RWPE2 (cell line): ENCODE measurements at regions not wholly inside any gene's neighbourhood (a gene's known extent, or its start where the extent isn't known, plus 50 kb on each side); places are given as distances from the start of the nearest gene placed in this dataset.
"Not testable (repeated sequence)": the region's sequence is repeated elsewhere in the genome, so short reads cannot be mapped to it uniquely, and the experiment has no call there.

Source experiments
- ATAC-seq: fragments of 200-7000 bp; cut with Tn5 transposase; 3 replicates; pipeline ENCODE4 v1.9.1; 2021; ENCODE audit warnings: low read depth
- DNase-seq: peaks from one replicate; pipeline ENCODE4 v3.0.0-alpha.2; 2020; ENCODE audit warnings: low spot score
- H3K27ac ChIP-seq: fragments of 450-650 bp; 2 replicates; pipeline ENCODE4 v1.5.1; 2017; ENCODE audit warnings: mild to moderate bottlenecking; ENCODE audit not compliant: poor library complexity, severe bottlenecking
- H3K27me3 ChIP-seq: fragments of 250-450 bp; sonication (Bioruptor Pico); 2 replicates; pipeline ENCODE4 v1.5.1; 2021; ENCODE audit warnings: mild to moderate bottlenecking, moderate library complexity; ENCODE audit not compliant: insufficient read depth, poor library complexity, severe bottlenecking
- H3K36me3 ChIP-seq: fragments of 250-450 bp; sonication (Bioruptor Pico); 2 replicates; pipeline ENCODE4 v1.5.1; 2020; ENCODE audit warnings: low read depth, mild to moderate bottlenecking, moderate library complexity
- H3K4me1 ChIP-seq: fragments of 250-450 bp; sonication (Bioruptor Pico); 2 replicates; pipeline ENCODE4 v1.5.1; 2021; ENCODE audit warnings: mild to moderate bottlenecking, moderate library complexity; ENCODE audit not compliant: insufficient read depth, poor library complexity, severe bottlenecking
- H3K4me3 ChIP-seq: fragments of 250-450 bp; sonication (Bioruptor Pico); 2 replicates; pipeline ENCODE4 v1.5.1; 2021; ENCODE audit warnings: mild to moderate bottlenecking, moderate library complexity; ENCODE audit not compliant: severe bottlenecking
- H3K9me3 ChIP-seq: fragments of 250-450 bp; sonication (Bioruptor Pico); 2 replicates; pipeline ENCODE4 v1.5.1; 2021; ENCODE audit warnings: mild to moderate bottlenecking, moderate library complexity; ENCODE audit not compliant: severe bottlenecking
- TF ChIP-seq, protein P1 (sequence below): fragments of 450-650 bp; IDR thresholded peaks from one replicate; pipeline ENCODE4 v1.5.1; 2017; ENCODE audit warnings: mild to moderate bottlenecking, moderate library complexity; ENCODE audit not compliant: poor library complexity, severe bottlenecking

- no peaks in the 10 kb centered on the region for H3K27me3 ChIP-seq
- ATAC-seq (no peak), DNase-seq (no peak)
- no peak overlapping the region for H3K27ac ChIP-seq
- no peak overlapping the region for H3K4me3 ChIP-seq
- no peaks in the 10 kb centered on the region for H3K9me3 ChIP-seq
- TF ChIP-seq, protein P1, sequence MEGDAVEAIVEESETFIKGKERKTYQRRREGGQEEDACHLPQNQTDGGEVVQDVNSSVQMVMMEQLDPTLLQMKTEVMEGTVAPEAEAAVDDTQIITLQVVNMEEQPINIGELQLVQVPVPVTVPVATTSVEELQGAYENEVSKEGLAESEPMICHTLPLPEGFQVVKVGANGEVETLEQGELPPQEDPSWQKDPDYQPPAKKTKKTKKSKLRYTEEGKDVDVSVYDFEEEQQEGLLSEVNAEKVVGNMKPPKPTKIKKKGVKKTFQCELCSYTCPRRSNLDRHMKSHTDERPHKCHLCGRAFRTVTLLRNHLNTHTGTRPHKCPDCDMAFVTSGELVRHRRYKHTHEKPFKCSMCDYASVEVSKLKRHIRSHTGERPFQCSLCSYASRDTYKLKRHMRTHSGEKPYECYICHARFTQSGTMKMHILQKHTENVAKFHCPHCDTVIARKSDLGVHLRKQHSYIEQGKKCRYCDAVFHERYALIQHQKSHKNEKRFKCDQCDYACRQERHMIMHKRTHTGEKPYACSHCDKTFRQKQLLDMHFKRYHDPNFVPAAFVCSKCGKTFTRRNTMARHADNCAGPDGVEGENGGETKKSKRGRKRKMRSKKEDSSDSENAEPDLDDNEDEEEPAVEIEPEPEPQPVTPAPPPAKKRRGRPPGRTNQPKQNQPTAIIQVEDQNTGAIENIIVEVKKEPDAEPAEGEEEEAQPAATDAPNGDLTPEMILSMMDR = no peak
- no peaks in the 10 kb centered on the region for H3K36me3 ChIP-seq
- H3K4me1 ChIP-seq = no peaks in the 10 kb centered on the region
Observed at GRCh38 chr2:363824-364470, 76.1 kb upstream of the ALKAL2 start.

DNA sequence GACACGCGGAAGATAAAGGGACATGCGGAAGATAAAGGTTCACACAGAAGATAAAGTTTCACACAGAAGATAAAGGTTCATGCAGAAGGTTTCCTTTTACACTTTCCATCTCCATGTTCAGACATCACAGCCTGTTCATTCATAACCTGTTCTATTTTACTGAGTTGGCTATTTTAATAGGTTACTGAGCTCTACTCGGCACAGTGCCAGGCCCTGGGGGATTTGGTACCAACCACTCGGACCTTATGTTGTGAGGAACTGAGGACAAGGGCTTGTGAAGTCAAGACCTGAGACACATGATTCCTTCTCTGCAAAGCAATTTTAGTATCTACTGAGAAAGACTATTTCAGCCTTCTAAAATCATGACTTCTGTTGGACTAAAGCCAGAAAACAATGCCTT lies 75.0 kb upstream of the ALKAL2 start:
- Histone ChIP-seq H3K27me3 (no peaks in the 10 kb centered on the region), H3K4me3 (no peak overlapping the region), H3K4me1 (no peaks in the 10 kb centered on the region), H3K27ac (no peak overlapping the region), H3K9me3 (no peaks in the 10 kb centered on the region), H3K36me3 (no peaks in the 10 kb centered on the region)
- DNase-seq (no peak), ATAC-seq (no peak)
- TF ChIP-seq, protein P1 = no peak

GRCh38 chr2:360124-360523 lies 72.2 kb upstream of the ALKAL2 start:
- ATAC-seq (no peak), DNase-seq (no peak)
- no peak overlapping the region for H3K4me3 ChIP-seq
- no peak overlapping the region for H3K27ac ChIP-seq
- no peaks in the 10 kb centered on the region for H3K9me3 ChIP-seq
- no peaks in the 10 kb centered on the region for H3K36me3 ChIP-seq
- TF ChIP-seq, protein P1 = no peak
- H3K4me1 ChIP-seq = no peaks in the 10 kb centered on the region
- H3K27me3 ChIP-seq = no peaks in the 10 kb centered on the region

- H3K36me3 ChIP-seq = no peaks in the 10 kb centered on the region
- H3K9me3 ChIP-seq = no peaks in the 10 kb centered on the region
- ATAC-seq (no peak), DNase-seq (no peak)
- TF ChIP-seq, protein P1 = no peak
- H3K4me3 ChIP-seq = no peak overlapping the region
- no peak overlapping the region for H3K27ac ChIP-seq
- H3K4me1 ChIP-seq = no peaks in the 10 kb centered on the region
- no peaks in the 10 kb centered on the region for H3K27me3 ChIP-seq
Observed at GRCh38 chr2:359047-359446, 71.2 kb upstream of the ALKAL2 start.

DNA sequence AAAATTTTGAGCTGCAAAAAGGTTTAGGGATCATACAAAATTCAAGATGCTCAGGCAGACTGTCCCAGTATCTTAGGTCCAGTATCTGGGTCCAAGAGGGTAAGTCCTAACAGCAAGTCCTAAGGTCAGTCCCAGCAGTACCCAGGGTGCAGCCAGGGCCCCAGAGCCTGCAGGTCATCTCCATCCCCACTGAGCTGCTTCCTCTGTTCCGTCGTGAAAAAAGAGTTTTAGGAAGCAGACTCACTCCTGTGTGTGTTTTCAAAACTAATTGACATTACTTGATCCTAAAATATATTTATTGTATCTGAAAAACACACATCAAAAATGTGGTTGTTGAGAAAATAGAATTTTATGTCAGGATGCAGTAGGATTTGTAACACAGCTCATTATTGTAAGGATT lies 69.9 kb upstream of the ALKAL2 start:
- no peak overlapping the region for H3K4me3 ChIP-seq
- DNase-seq (no peak), ATAC-seq (no peak)
- no peaks in the 10 kb centered on the region for H3K36me3 ChIP-seq
- no peaks in the 10 kb centered on the region for H3K4me1 ChIP-seq
- H3K9me3 ChIP-seq = no peaks in the 10 kb centered on the region
- TF ChIP-seq, protein P1 = no peak
- H3K27me3 ChIP-seq = no peaks in the 10 kb centered on the region
- H3K27ac ChIP-seq = no peak overlapping the region

DNA sequence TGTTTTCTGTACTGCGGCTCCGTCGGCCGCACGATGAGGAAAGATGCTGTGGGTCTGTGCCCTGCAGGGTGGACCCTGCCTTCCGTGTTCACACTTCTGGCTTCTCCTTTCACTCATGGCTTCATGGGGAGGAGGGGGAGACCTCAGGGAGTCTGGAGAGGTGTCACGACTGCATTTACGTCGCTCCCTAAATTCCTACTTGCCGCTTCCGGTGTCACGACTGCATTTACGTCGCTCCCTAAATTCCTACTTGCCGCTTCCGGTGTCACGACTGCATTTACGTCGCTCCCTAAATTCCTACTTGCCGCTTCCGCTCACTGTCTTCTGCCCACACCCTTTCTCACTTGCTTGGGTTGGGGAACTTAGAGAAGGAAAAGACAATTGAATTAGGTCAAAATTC lies 68.4 kb upstream of the ALKAL2 start:
- not testable (repeated sequence) for H3K9me3 ChIP-seq, H3K27ac ChIP-seq, H3K27me3 ChIP-seq, H3K36me3 ChIP-seq, H3K4me1 ChIP-seq, ATAC-seq, H3K4me3 ChIP-seq, DNase-seq
